C4-2B (cell line): ENCODE measurements at regions not wholly inside any gene's neighbourhood (a gene's known extent, or its start where the extent isn't known, plus 50 kb on each side); places are given as distances from the start of the nearest gene placed in this dataset.

Experiments
- CTCF ChIP-seq: fragments of 450-650 bp; conservative IDR thresholded peaks from 2 replicates; pipeline ENCODE4 v1.5.1; 2017; ENCODE audit warnings: mild to moderate bottlenecking
- ZFX ChIP-seq: fragments of 450-650 bp; IDR thresholded peaks from 2 replicates; pipeline ENCODE4 v1.6.1; 2017

GRCh38 chrX:18102006-18102405 is 118.7 kb downstream of the BEND2 start:
- TF ChIP-seq CTCF (no peak), ZFX (no peak)
